A549 (cell line): ENCODE measurements at regions not wholly inside any gene's neighbourhood (a gene's known extent, or its start where the extent isn't known, plus 50 kb on each side); places are given as distances from the start of the nearest gene placed in this dataset.

ENCODE experiments used
- ATAC-seq, 2 experiments: fragments of 200-7000 bp in 1 of 2; fragments of >200 bp in 1 of 2; cut with Nextera tagmentation in 1 of 2; cut with Tn5 transposase in 1 of 2; 3 replicates each; pipeline versions ENCODE4 v1.8.0 to v1.9.1; 2018 to 2020; ENCODE audit warnings: mild to moderate bottlenecking in 1 of 2, moderate library complexity in 1 of 2
- CTCF ChIA-PET: fragments of 300-600 bp; sonication (Branson Sonifier 250); formaldehyde crosslinking; extraction: SDS; loops from one replicate; lab custom pipeline; 2021; ENCODE audit warnings: antibody characterized with exemption, inconsistent platforms; lab: Yijun Ruan, JAX
- POLR2A ChIA-PET: fragments of 350-600 bp; formaldehyde crosslinking; extraction: SDS; loops from one replicate; lab custom pipeline; 2021; ENCODE audit warnings: antibody characterized with exemption, inconsistent platforms; lab: Yijun Ruan, JAX
- DNase-seq, 2 experiments: peaks; one replicate each; pipeline versions ENCODE4 v3.0.0 to v3.0.0-alpha.2; 2011 to 2016; ENCODE audit warnings: low read depth in 1 of 2, low spot score in 1 of 2
- FAIRE-seq: peaks from 2 replicates; lab custom pipeline; 2011; peaks lifted over from hg19 to GRCh38; lab: Jason Lieb, UNC
- H3K27ac ChIP-seq, 2 experiments: fragments of >200 bp; sonication (Bioruptor Twin); formaldehyde crosslinking; 3 replicates each; pipeline ENCODE4 v1.5.1; 2016 to 2017
- H3K4me1 ChIP-seq: fragments of >200 bp; sonication (Bioruptor Twin); formaldehyde crosslinking; 3 replicates; pipeline ENCODE4 v1.6.1; 2016
- H3K4me2 ChIP-seq: fragments of >200 bp; sonication (Bioruptor Twin); formaldehyde crosslinking; 3 replicates; pipeline ENCODE4 v1.6.1; 2016
- H3K4me3 ChIP-seq: fragments of >200 bp; sonication (Bioruptor Twin); formaldehyde crosslinking; 3 replicates; pipeline ENCODE4 v1.5.1; 2016
- H3K9me3 ChIP-seq: fragments of >200 bp; sonication (Bioruptor Twin); formaldehyde crosslinking; 3 replicates; pipeline ENCODE4 v1.6.1; 2016
- BHLHE40 ChIP-seq: IDR thresholded peaks from 2 replicates; pipeline ENCODE4 v1.6.1; 2012; ENCODE audit warnings: low read depth, low read length, inconsistent platforms
- CBX2 ChIP-seq: fragments of 200-600 bp; sonication (generic); IDR thresholded peaks from 2 replicates; pipeline ENCODE4 v1.6.1; 2016; ENCODE audit warnings: low read depth, mild to moderate bottlenecking, borderline replicate concordance
- CBX8 ChIP-seq: fragments of 200-600 bp; sonication (generic); IDR thresholded peaks from 2 replicates; pipeline ENCODE4 v1.6.1; 2016
- CEBPB ChIP-seq, 2 experiments: fragments of >200 bp in 1 of 2; sonication (Bioruptor Twin) in 1 of 2; formaldehyde crosslinking in 1 of 2; IDR thresholded peaks; 2 replicates each; pipeline ENCODE4 v1.6.1; 2012 to 2016
- CHD2 ChIP-seq: fragments of 150-350 bp; IDR thresholded peaks from 2 replicates; pipeline ENCODE4 v1.6.1; 2014; ENCODE audit warnings: low read length; ENCODE audit not compliant: partially characterized antibody
- EHF ChIP-seq: fragments of 250-450 bp; sonication (Bioruptor Pico); IDR thresholded peaks from 2 replicates; pipeline ENCODE4 v1.5.0; 2020; ENCODE audit warnings: mild to moderate bottlenecking
- ELK1 ChIP-seq: fragments of 150-350 bp; IDR thresholded peaks from 2 replicates; pipeline ENCODE4 v1.6.1; 2014; ENCODE audit warnings: low read depth, mild to moderate bottlenecking, low read length
- FOSB ChIP-seq: fragments of 250-450 bp; sonication (Bioruptor Pico); IDR thresholded peaks from 2 replicates; pipeline ENCODE4 v1.5.0; 2020; ENCODE audit warnings: mild to moderate bottlenecking, moderate library complexity
- FOSL2 ChIP-seq, 2 experiments: fragments of 450-650 bp in 1 of 2; fragments of >200 bp in 1 of 2; sonication (Bioruptor Twin) in 1 of 2; formaldehyde crosslinking; IDR thresholded peaks; 2 replicates each; pipeline versions ENCODE4 v1.5.0 to v1.6.1; 2016 to 2020; ENCODE audit warnings: mild to moderate bottlenecking in 1 of 2, moderate library complexity in 1 of 2
- FOXS1 ChIP-seq: fragments of 250-450 bp; sonication (Bioruptor Pico); IDR thresholded peaks from 2 replicates; pipeline ENCODE4 v1.5.0; 2020; ENCODE audit warnings: mild to moderate bottlenecking, moderate library complexity
- HOXB13 ChIP-seq: fragments of 250-450 bp; sonication (Bioruptor Pico); IDR thresholded peaks from 2 replicates; pipeline ENCODE4 v1.5.0; 2020; ENCODE audit warnings: low read depth, mild to moderate bottlenecking, moderate library complexity
- NR3C1 ChIP-seq: fragments of >200 bp; sonication (Bioruptor Twin); formaldehyde crosslinking; IDR thresholded peaks from 3 replicates; pipeline ENCODE4 v1.6.1; 2017
- RARB ChIP-seq: fragments of 250-450 bp; sonication (Bioruptor Pico); IDR thresholded peaks from 2 replicates; pipeline ENCODE4 v1.8.0; 2021; ENCODE audit warnings: mild to moderate bottlenecking, moderate library complexity
- RNF2 ChIP-seq: fragments of 200-600 bp; sonication (generic); IDR thresholded peaks from 2 replicates; pipeline ENCODE4 v1.6.1; 2016; ENCODE audit warnings: low read depth, mild to moderate bottlenecking, antibody characterized with exemption, moderate library complexity, borderline replicate concordance
- TFCP2L1 ChIP-seq: fragments of 250-450 bp; sonication (Bioruptor Pico); IDR thresholded peaks from 2 replicates; pipeline ENCODE4 v1.5.0; 2021; ENCODE audit warnings: mild to moderate bottlenecking
- USF2 ChIP-seq: fragments of 450-650 bp; IDR thresholded peaks from 2 replicates; pipeline ENCODE4 v1.6.1; 2014; ENCODE audit warnings: antibody characterized with exemption
- ZNF302 ChIP-seq: fragments of 250-450 bp; sonication (Bioruptor Pico); IDR thresholded peaks from 2 replicates; pipeline ENCODE4 v1.9.0; 2021; ENCODE audit warnings: inconsistent platforms, mild to moderate bottlenecking, moderate library complexity
- ZSCAN20 ChIP-seq: fragments of 250-450 bp; sonication (Bioruptor Pico); IDR thresholded peaks from 2 replicates; pipeline ENCODE4 v1.8.0; 2022; ENCODE audit warnings: mild to moderate bottlenecking, moderate library complexity
- WGBS: methylation state at CpG from one replicate; pipeline ENCODE4 v1.1.6; 2017; ENCODE audit errors: missing lambda C conversion rate; 5-methylcytosine and 5-hydroxymethylcytosine counted together
- TF ChIP-seq, protein P1 (sequence below): IDR thresholded peaks from 2 replicates; pipeline ENCODE4 v1.6.1; 2012

DNA sequence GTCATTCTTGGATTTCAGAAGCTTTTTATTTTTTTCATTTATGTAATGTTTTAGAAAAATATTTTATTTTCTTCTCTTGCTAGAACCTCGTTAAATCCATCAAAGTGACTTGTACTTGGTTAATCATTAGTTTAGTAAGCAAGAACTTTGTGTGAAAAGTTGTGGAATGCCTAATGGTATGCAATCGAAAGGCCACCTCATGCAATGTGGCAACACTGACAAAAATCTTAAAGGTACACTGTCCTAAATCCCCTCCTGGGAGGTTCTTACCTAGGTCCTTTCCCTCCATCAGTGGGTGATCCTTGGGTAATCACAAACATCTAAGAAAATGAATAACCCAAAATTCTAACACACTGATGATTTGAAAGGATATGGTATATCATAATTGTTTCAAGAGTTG lies 304.2 kb downstream of the DNAH5 start:
- DNase-seq (peak; percentile 7 to 33), ATAC-seq (0 out of 6 replicates have a peak, but pooled peaks of 1 of the 2 experiments have one; percentile 23), FAIRE-seq (no peak)
- peak overlapping the region; percentile 53 to 61; a peak in 2 of 6 replicates for H3K27ac ChIP-seq
- 2% methylated on average over 2 of the region's 2 CpGs for WGBS
- ChIA-PET CTCF (no interaction called here), POLR2A (no interaction called here)
- H3K9me3 ChIP-seq: no peaks in the 10 kb centered on the region
- peaks cover 11% of the 10 kb centered on the region; the same call in 2 of the 3 replicates for H3K4me1 ChIP-seq
- no peak overlapping the region for H3K4me3 ChIP-seq
- peak overlapping the region; percentile 41 for H3K4me2 ChIP-seq
- TF ChIP-seq EHF (CRISPR knock-in tag) (no peak), CEBPB (IDR thresholded peaks at IDR 0.05) (peak in 1 of 2 experiments; percentile 71; a peak in 2 of 4 replicates)

DNA sequence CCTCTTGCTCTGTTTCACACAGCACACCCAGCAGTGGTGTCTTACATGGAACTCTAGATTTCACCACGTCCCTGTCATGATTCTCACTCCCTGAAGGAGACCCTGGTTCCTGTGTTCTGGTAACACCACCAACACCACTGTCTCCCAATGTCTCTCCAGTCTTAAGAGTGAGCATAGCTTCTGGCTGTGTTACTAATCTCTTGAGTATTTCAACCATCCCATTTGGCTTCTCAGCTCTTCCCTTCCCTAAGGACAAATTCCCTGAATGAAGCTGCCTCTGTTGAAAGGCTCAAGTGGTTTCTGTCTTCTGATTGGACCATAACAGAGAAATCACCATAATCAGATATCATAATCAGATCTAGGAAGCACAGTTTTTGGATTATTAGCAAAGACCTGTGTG lies 311.8 kb downstream of the DNAH5 start:
- 0 out of 3 replicates have a peak overlapping the region, but pooled peaks have one; percentile 10 for H3K4me2 ChIP-seq
- H3K27ac ChIP-seq: no peak overlapping the region
- H3K4me1 ChIP-seq: peaks cover 3% of the 10 kb centered on the region; the same call in 1 of the 3 replicates
- POLR2A ChIA-PET: no interaction called here
- DNase-seq: peak in 1 of 2 experiments; percentile 31
- no peaks in the 10 kb centered on the region for H3K9me3 ChIP-seq
- peak; percentile 43 to 58; a peak in 4 of 6 replicates for ATAC-seq
- TF ChIP-seq FOSB (CRISPR knock-in tag): no peak
- no peak for TF ChIP-seq RNF2
- TF ChIP-seq FOSL2 (IDR thresholded peaks at IDR 0.05): no peak
- no peak for TF ChIP-seq FOSL2 (CRISPR knock-in tag; IDR thresholded peaks at IDR 0.05)
- TF ChIP-seq, protein P1, sequence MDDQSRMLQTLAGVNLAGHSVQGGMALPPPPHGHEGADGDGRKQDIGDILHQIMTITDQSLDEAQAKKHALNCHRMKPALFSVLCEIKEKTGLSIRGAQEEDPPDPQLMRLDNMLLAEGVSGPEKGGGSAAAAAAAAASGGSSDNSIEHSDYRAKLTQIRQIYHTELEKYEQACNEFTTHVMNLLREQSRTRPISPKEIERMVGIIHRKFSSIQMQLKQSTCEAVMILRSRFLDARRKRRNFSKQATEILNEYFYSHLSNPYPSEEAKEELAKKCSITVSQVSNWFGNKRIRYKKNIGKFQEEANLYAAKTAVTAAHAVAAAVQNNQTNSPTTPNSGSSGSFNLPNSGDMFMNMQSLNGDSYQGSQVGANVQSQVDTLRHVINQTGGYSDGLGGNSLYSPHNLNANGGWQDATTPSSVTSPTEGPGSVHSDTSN: no peak
- no peak for TF ChIP-seq FOXS1 (CRISPR knock-in tag)
- TF ChIP-seq RARB: no peak
- no peak for TF ChIP-seq CBX8
- TF ChIP-seq TFCP2L1 (CRISPR knock-in tag): no peak
- FAIRE-seq: peak; percentile 7
- CTCF ChIA-PET: no interaction called here
- H3K4me3 ChIP-seq: no peak overlapping the region
- WGBS: 0% methylated on average over 1 of the region's 1 CpG

DNA sequence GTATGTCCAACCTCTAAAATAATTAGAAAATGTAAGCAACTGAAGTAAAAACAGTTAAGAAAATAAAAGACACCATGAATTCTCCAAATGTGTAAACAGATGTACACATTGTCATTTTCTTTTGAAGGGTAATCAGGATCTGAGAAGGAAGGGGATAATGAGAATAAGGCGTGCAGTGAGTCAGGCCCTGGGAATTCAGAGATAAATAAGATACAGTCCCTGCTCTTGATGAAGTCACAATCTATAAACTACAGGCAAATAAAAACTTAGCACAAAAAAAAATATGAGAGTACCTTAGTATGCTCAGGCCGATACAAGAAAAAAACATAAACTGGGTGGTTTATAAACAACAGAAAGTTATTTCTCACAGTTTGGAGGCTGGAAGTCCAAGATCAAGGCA lies 315.3 kb downstream of the DNAH5 start:
- CTCF ChIA-PET: no interaction called here
- POLR2A ChIA-PET: no interaction called here
- no peak for FAIRE-seq
- H3K4me2 ChIP-seq: no peak overlapping the region
- peaks cover 3% of the 10 kb centered on the region; the same call in 1 of the 3 replicates for H3K4me1 ChIP-seq
- DNase-seq: no peak
- H3K9me3 ChIP-seq: no peaks in the 10 kb centered on the region
- H3K27ac ChIP-seq: no peak overlapping the region
- TF ChIP-seq USF2: no peak
- TF ChIP-seq CHD2: no peak
- TF ChIP-seq ZSCAN20: no peak
- no peak for TF ChIP-seq BHLHE40
- no peak for TF ChIP-seq EHF (CRISPR knock-in tag)
- TF ChIP-seq NR3C1: no peak
- TF ChIP-seq ZNF302 (CRISPR knock-in tag): no peak
- TF ChIP-seq HOXB13 (CRISPR knock-in tag): no peak
- TF ChIP-seq CBX2: no peak
- TF ChIP-seq ELK1: no peak
- TF ChIP-seq RNF2: no peak
- no peak overlapping the region for H3K4me3 ChIP-seq
- WGBS: 47% methylated on average over 2 of the region's 2 CpGs
- ATAC-seq: no peak
